ENCODE measurements at regions not wholly inside any gene's neighbourhood (a gene's known extent, or its start where the extent isn't known, plus 50 kb on each side); places are given as distances from the start of the nearest gene placed in this dataset.
"Not testable (repeated sequence)": the region's sequence is repeated elsewhere in the genome, so short reads cannot be mapped to it uniquely, and the experiment has no call there.

DNA sequence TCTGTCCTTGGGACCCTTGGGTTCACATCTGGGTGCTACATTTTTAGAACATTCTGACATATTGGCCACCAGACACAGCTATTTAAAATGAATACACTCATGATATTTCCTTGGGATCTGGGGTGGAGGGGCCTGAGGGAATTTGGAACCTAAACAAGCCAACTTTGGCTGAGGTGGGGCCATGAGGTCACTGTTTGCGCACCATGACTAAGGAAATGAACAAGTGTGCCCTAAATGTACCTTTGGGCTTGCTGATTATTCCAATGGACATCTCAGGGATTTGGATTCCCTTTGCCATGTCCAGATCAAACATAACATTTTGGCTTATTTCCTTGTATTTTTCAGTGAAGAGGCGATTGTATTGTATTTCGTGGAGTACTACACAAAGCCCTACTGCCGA lies 80.5 kb upstream of the SEC11C start:
- no peak for DNase-seq

- DNase-seq, result no peak
Observed at GRCh38 chr18:59060551-59060950, 79.1 kb upstream of the SEC11C start.

GRCh38 chr18:59061914-59062642 lies 77.6 kb upstream of the SEC11C start:
- DNase-seq, result no peak

GRCh38 chr18:59062643-59063006 lies 77.1 kb upstream of the SEC11C start:
- DNase-seq, result no peak

DNA sequence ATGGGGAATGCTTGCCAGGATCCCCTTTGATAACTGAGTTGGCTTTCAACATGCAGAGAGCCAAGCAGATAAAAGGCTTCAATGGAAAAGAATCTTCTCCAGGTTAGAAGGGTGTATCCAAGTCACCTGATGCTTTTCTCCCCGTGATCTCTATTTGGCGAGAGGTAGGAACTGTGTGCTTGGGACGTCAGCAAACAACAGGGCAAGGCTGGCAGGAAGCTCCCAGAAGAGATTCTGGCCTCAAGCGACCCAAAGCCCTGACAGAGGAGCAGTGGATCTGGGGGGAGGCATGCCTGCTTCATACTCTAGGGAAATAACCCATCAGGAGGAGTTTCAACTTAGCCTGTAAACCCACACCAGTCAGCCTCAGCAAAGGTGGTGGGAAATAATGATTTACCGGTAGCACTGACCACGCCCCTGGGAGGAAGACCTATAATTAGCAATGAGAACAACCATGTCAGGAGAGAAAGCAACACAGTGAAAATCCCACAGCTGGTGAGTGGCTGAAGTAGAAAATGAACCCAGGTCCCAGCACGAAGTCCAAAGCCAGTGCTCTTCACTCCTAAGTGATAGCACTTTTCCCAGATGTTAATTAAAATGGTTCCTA lies 76.3 kb upstream of the SEC11C start:
- DNase-seq, result no peak

- DNase-seq, result no peak
Observed at GRCh38 chr18:59063912-59064311, 75.8 kb upstream of the SEC11C start.

GRCh38 chr18:59065684-59066083 lies 74.0 kb upstream of the SEC11C start:
- DNase-seq, result no peak

- DNase-seq, result no peak
Observed at GRCh38 chr18:59067873-59068272, 71.8 kb upstream of the SEC11C start.

DNA sequence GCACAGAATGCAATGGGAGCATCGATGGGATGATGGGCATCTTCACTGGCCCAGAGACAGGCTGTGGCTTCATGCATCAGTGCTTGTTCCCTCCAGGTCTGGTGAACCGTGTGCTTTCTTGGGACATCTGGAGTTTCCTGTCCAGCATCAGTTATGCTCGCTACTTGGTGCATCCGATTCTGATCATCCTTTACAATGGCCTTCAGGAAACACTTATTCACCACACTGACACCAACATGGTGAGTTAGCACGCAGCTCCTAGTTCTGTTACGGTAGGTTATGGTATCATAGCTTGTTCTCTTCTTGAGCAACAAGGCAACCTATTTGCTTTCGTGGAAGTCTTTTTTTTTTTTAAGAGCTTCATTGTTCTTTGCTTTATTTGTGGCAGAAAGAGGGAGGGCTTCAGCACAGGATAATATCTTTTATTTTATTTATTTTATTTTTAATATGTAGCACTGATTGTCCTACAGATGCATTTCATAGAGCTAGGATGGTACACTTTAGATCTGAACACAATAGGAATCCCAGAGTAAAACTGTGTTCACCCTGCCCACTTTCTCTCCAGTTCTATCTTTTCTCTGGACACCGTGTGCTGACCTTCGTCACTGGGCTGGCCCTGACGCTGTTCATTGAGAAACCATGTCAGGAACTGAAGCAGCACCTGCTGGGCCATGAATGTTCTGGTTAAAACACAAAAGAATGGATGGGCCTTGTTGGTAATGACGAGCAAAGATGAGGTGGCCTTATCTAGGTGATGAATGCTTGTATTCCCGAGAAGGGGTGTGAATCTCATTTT lies 71.2 kb upstream of the SEC11C start:
- DNase-seq, result no peak

DNA sequence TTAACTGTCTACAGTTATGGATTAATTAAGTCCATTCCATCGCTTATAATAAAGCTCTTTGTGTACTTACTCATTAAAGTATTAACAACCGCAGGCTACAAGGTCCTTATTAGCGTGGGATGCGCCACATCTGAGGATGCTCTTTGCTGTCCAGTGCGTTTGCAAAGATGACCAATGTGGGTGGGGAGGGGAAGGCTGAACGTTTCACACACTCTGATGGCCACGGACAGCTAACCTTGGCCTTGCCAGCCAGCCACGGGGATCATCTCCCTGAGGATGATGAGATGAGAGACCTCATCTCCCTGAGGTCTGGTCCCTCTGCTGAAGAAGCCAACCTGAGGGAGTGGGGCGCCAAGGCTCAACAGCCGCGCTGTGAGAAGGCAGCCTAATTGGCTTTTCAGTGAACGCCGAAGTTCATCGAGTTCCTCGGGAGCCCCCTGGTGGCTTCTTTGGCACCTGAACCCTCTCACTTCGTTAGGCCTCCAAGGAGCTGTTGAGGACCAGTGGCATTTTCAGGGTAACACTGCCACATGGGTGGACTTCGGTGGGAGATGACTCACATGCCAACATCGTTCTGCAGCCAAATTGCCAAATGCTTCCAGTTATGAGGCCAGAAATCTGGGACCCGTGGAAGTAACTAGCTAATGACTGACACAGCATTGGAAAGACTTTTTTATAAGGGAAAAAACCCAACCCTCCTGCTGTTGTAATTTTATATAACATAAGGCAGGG lies 69.3 kb upstream of the SEC11C start:
- peak; percentile 82 for DNase-seq

DNA sequence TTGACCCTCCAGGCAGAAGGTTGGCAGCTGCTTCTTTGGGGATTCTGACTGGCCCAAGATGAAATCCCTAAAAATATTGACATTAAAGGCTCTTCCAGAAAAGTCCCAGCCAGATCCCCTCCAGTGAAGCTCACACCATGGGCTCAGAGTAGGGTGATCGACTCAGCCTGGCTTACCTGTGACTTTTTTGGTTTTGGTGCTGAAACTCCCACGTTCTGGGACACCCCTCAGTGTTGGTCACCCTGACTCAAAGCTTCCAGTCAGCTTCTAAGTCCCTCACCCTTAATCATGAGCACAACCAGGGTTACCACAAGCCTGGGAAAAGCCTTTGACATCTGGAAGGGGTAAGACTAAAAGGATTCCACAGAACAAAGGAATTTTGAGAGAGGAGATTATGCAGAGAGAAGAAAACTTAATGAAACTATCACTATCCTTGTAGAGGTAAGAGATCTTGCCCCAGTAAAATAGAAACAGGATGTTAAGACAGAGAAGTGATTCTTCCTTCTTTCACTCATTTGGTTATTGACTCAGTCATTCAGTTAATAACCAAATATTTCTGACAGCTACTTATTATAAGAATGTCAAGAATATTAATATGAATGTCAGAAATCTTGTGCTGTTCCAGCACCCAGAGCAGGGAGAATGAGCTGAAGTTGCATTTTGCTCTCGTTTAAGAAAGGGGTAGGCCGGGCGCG lies 66.8 kb upstream of the SEC11C start:
- DNase-seq, result no peak

- DNase-seq, result no peak
Observed at GRCh38 chr18:59075923-59076322, 63.8 kb upstream of the SEC11C start.

GRCh38 chr18:59079264-59079663 lies 60.4 kb upstream of the SEC11C start:
- no peak for DNase-seq

DNA sequence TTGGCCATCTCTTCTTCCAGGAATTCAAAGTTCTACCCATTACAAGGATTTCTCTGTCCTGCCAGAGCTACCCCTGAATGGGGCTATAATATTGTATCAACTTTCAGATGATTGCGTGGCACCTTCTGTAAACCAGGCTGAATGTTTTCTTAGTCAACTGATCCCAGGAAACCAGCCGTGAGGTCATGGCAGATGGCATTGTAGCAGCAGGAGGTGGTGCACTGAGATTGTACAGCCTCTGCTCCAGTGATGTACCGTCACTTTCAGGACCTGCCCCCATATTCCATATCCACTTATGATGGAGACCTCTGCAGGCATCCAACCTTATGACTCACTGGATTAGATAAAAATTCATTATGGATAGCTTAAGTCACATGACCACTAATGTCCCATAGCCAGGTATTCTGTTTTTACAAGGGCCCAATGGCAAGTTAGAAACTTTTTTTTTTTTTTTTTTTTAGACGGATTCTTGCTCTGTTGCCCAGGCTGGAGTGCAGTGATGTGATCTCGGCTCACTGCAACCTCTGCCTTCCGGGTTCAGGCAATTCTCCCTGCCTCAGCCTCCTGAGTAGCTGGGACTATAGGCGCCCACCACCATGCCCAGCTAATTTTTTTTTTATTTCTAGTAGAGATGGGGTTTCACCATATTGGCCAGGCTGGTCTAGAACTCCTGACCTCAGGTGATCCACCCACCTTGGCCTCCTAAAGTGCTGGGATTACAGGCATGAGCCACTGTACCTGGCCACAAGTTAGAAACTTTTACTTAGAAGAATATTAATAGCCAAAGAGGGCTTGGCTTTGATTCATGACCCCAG lies 59.8 kb upstream of the SEC11C start:
- DNase-seq, result not testable (repeated sequence)

DNA sequence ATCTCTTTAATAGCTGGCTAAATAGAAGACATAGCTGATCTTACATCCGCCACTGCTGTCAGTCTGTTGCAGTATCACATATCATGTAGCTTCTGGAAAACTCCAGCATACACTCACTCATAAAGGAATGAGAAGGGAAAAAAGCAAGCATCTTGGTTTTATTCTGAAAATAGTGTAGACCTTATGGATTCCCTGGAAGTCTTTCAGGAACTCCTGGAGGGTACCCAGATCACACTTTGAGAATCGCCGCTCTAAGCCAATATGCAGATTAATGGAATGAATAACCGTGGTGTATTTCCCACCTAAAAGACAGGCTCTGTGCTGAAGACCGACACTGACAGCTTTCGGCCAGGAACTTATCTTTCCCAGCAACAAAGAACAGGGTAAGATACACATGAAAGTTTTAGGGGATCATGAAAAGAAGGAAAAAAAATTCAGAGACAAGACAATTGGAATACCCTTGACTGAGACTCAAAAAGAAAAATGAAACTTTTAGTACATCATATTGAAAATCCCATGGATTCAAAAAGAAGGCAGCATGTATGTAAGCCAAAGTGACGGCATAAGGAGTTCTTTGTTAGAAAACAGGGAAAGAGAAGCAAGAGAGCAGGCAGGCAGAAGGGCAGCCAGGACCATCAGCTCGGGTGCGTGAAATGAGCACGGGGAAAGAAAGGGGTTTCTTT lies 56.4 kb upstream of the SEC11C start:
- DNase-seq, result no peak

DNA sequence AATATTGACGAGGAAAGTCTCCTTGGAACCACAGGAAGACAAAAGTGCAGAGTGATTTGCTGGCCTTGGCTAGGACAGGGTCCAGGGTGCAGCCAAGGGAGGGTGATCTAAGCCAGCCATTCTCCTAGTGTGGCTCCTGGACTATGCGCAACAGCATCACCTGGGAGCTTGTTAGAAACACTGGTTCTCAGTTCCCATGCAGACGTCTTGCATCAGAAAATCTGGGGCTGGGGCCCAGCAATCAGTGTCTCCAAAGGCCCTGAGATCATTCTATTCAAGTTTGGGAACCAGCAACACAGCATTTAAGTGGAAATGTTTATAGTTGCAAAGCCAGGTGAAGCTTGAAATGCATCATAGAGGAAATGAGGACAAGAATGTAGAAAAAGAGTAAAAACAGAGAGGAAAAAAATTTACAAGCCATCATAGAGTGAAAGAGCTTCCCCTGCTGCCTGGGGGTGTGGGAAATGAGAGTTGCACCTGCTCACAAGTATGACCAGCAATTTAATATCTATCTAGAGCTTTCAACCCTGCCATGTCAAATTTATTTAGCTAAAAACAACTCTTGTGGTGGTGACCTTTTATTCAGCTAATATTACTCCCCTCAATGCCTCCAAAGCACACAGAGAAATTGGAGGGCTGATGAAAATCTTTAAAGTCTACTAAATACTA lies 54.4 kb upstream of the SEC11C start:
- DNase-seq, result no peak

- DNase-seq, result no peak
Observed at GRCh38 chr18:59085797-59086196, 53.9 kb upstream of the SEC11C start.

DNA sequence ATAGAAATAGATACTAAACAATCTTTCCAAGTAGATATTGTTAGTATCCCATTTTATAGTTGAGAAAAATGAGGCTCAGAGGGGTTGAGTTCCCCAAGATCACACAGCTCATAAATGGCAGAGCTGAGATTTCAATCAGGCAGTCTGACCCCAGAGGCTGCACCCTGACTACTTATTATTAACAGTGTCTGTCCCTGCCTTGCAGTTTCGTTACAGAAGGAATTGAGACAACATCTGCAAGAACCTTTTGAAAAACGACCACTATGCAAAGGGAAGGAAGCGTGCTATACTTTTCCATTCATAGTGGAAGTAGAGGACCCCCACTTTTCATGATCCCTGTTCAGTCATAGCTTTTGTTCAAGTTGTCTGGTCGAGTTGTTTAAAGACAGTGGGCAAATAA lies 53.2 kb upstream of the SEC11C start:
- no peak for DNase-seq

DNA sequence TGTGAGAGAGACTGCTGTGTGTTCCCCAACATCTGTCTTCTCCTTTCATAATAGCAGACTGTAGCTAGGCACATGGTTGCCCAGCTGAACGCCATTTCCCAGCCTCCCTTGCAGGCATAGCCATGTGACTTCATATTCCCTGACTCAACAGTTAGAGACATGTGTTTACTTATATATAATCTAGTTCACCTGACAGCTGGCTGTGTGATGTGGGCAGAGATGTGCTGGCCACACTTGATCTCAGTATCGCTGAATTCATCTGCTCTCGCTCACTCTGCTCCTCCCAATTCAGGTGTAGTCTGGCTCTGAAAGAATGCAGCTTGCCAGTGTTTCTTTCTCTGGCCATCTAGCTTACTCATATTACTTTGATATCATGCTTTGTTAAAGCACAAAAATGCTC lies 52.3 kb upstream of the SEC11C start:
- no peak for DNase-seq

Data from hindlimb muscle (tissue), 1 donor.